ENCODE measurements at regions not wholly inside any gene's neighbourhood (a gene's known extent, or its start where the extent isn't known, plus 50 kb on each side); places are given as distances from the start of the nearest gene placed in this dataset.
"Not testable (repeated sequence)": the region's sequence is repeated elsewhere in the genome, so short reads cannot be mapped to it uniquely, and the experiment has no call there.

DNA sequence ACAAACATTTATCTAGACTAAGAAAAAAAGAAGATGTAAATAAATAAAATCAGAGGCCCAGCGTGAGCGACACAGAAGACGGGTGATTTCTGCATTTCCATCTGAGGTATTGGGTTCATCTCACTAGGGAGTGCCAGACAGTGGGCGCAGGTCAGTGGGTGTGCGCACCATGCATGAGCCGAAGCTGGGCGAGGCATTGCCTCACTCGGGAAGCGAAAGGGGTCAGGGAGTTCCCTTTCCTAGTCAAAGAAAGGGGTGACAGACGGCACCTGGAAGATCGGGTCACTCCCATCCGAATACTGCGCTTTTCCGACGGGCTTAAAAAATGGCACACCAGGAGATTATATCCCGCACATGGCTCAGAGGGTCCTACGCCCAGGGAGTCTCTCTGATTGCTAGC, 79.5 kb upstream of the ABCD2 start:
- H3K4me3 ChIP-seq (ENCODE audit: low read length in 2 of 2); H3K9me3 ChIP-seq (ENCODE audit: control insufficient read depth in 2 of 2, low read length in 2 of 2); H3K36me3 ChIP-seq (ENCODE audit: control insufficient read depth in 2 of 2, insufficient read depth in 2 of 2, low read length in 2 of 2); H3K4me1 ChIP-seq (ENCODE audit: control insufficient read depth in 2 of 2, insufficient read depth in 2 of 2, low read length in 2 of 2); H3K9ac ChIP-seq (ENCODE audit: low read depth in 1 of 2, low read length in 2 of 2); H3K27me3 ChIP-seq (ENCODE audit: control insufficient read depth in 2 of 2, insufficient read depth in 2 of 2, low read length in 2 of 2); H3K27ac ChIP-seq (ENCODE audit: low read depth in 2 of 2, low read length in 2 of 2): not testable (repeated sequence)

DNA sequence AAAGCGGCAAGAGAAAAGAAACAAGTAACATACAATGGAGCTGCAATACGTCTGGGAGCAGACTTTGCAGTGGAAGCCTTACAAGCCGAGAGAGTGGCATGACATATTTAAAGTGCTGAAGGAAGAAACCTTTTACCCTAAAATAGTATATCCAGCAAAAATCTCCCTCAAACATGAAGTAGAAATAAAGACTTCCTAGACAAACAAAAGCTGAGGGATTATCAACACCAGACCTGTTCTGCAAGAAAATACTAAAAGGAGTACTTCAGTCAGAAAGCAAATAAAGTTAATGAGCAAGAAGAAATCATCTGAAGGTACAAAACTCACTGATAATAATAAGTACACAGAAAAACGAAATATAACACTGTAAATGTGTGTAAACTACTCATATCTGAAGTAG, 77.5 kb upstream of the ABCD2 start:
- no peaks in the 10 kb centered on the region for H3K9me3 ChIP-seq (ENCODE audit: control insufficient read depth in 2 of 2, low read length in 2 of 2)
- no peak overlapping the region for H3K27ac ChIP-seq (ENCODE audit: low read depth in 2 of 2, low read length in 2 of 2)
- H3K36me3 ChIP-seq (ENCODE audit: control insufficient read depth in 2 of 2, insufficient read depth in 2 of 2, low read length in 2 of 2), result no peaks in the 10 kb centered on the region
- no peak overlapping the region for H3K9ac ChIP-seq (ENCODE audit: low read depth in 1 of 2, low read length in 2 of 2)
- no peak overlapping the region for H3K4me3 ChIP-seq (ENCODE audit: low read length in 2 of 2)
- no peaks in the 10 kb centered on the region for H3K27me3 ChIP-seq (ENCODE audit: control insufficient read depth in 2 of 2, insufficient read depth in 2 of 2, low read length in 2 of 2)
- no peaks in the 10 kb centered on the region for H3K4me1 ChIP-seq (ENCODE audit: control insufficient read depth in 2 of 2, insufficient read depth in 2 of 2, low read length in 2 of 2)

DNA sequence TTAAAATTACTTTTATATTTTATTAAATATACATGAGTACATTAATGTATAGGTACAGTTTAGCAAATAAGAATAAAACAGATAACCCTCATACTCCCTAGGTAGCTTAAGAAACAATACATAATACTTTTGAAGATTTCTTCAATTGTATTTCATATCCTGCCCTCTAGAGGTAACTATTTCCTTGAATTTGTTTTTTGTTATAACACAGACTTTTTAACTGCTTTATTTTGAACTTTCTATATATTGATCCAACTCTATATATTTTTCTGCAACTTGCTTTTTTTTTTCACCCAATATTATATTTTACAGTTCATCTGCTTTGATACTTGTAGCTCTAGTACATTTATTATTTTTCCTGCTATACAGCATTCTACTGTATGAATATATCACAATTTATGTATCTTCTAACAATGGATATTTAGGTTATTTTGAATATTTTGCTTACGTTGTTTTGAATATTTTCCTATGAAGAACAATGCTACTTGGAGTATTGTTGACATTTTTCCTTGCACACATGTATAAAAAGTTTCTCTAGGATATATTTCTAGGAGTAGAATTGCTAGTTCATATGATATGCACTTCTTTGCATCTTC, 72.8 kb upstream of the ABCD2 start:
- Histone ChIP-seq H3K9me3 (ENCODE audit: control insufficient read depth in 2 of 2, low read length in 2 of 2) (no peaks in the 10 kb centered on the region), H3K27me3 (ENCODE audit: control insufficient read depth in 2 of 2, insufficient read depth in 2 of 2, low read length in 2 of 2) (no peaks in the 10 kb centered on the region), H3K4me1 (ENCODE audit: control insufficient read depth in 2 of 2, insufficient read depth in 2 of 2, low read length in 2 of 2) (no peaks in the 10 kb centered on the region), H3K4me3 (ENCODE audit: low read length in 2 of 2) (no peak overlapping the region), H3K27ac (ENCODE audit: low read depth in 2 of 2, low read length in 2 of 2) (no peak overlapping the region), H3K9ac (ENCODE audit: low read depth in 1 of 2, low read length in 2 of 2) (no peak overlapping the region), H3K36me3 (ENCODE audit: control insufficient read depth in 2 of 2, insufficient read depth in 2 of 2, low read length in 2 of 2) (no peaks in the 10 kb centered on the region)

DNA sequence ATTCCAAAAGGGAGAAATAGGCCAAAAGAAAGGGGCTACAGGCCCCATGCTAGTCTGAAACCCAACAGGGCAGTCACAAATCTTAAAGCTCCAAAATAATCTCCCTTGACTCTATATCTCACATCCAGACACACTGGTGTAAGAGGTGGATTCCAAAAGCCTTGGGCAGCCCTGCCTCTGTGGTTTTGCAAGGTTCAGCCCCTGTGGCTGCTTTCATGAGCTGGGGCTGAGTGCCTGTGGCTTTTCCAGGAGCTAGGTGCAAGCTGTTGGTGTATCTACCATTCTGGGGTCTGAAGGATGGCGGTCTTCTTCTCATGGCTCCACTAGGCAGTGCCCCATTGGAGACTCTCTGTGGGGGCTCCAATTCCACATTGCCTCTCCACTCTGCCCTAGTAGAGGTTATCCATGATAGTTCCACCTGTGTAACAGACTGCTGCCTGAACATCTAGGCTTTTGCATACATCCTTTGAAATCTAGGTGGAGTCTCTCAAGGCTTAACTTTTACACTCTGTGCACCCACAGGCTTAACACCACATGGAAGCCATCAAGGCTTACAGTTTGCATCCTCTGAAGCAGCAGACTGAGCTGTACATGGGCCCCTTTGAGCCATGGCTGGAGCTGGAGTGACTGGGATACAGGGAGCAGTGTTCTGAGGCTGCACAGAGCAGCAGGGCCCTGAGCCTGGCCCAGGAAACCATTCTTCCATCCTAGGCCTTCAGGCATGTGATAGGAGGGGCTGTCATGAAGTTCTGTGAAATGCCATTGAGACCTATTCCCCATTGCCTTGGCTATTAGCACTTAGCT, 66.5 kb upstream of the ABCD2 start:
- Histone ChIP-seq H3K9ac (ENCODE audit: low read depth in 1 of 2, low read length in 2 of 2) (no peak overlapping the region), H3K27ac (ENCODE audit: low read depth in 2 of 2, low read length in 2 of 2) (no peak overlapping the region), H3K27me3 (ENCODE audit: control insufficient read depth in 2 of 2, insufficient read depth in 2 of 2, low read length in 2 of 2) (no peaks in the 10 kb centered on the region), H3K36me3 (ENCODE audit: control insufficient read depth in 2 of 2, insufficient read depth in 2 of 2, low read length in 2 of 2) (no peaks in the 10 kb centered on the region), H3K9me3 (ENCODE audit: control insufficient read depth in 2 of 2, low read length in 2 of 2) (no peaks in the 10 kb centered on the region), H3K4me1 (ENCODE audit: control insufficient read depth in 2 of 2, insufficient read depth in 2 of 2, low read length in 2 of 2) (no peaks in the 10 kb centered on the region), H3K4me3 (ENCODE audit: low read length in 2 of 2) (no peak overlapping the region)

DNA sequence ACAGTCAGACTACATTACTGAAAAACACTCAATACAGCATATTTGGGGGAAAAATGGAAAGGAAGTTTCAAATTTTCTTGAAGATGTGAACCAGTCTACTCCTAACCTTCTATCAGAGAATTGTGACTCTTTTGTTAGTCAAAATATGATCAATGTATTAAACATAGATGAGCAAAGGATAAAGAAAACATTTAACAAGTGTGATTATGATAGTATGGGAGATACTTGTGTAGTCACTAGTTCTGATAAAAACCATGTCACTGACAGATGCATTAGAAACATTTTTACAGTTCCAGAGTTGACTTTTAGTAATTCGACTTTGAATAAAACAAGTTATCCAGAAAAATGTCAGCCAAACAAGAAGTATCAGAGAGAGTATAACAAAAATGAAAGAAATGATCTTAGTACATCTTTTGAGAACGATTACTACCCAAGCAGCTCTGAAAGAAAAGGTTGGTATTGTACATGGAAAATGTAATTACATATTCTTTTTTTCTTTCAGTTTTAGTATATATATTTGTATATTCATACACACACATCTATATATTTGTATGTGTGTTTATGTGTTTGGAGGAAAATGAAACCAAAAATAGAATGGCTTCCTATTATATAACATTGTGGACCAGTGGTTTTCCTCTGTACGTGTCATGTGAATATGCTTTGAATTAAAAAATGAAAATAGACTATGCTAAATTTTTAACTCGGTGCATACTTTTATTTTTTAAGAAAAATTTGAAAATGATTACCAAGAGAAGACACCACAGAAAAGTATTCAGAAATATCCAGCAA, 63.3 kb upstream of the ABCD2 start:
- Histone ChIP-seq H3K4me3 (ENCODE audit: low read length in 2 of 2) (peak overlapping the region in 1 of 2 donors; percentile 49), H3K27me3 (ENCODE audit: control insufficient read depth in 2 of 2, insufficient read depth in 2 of 2, low read length in 2 of 2) (no peaks in the 10 kb centered on the region), H3K4me1 (ENCODE audit: control insufficient read depth in 2 of 2, insufficient read depth in 2 of 2, low read length in 2 of 2) (no peaks in the 10 kb centered on the region), H3K27ac (ENCODE audit: low read depth in 2 of 2, low read length in 2 of 2) (no peak overlapping the region), H3K36me3 (ENCODE audit: control insufficient read depth in 2 of 2, insufficient read depth in 2 of 2, low read length in 2 of 2) (no peaks in the 10 kb centered on the region), H3K9ac (ENCODE audit: low read depth in 1 of 2, low read length in 2 of 2) (no peak overlapping the region), H3K9me3 (ENCODE audit: control insufficient read depth in 2 of 2, low read length in 2 of 2) (no peaks in the 10 kb centered on the region)

DNA sequence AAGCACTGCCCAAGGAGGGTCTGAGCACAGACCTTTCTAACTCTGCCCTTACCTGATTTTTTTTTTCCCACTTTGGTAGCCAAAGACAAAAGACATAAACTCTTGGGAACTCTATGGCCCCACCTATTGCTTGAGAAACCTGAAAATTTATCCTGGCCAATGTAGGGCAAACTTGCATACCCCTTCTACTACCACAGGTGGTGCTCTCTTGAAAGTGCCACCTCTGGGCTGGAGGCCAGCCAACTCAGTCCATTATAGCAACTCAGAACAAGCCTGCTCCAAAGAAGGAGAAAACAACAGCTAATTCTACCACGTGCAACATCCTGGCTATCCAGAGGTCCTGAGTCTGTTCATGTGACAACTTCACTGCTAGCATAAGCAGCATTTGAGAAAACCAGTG, 55.7 kb upstream of the ABCD2 start:
- Histone ChIP-seq H3K9ac (ENCODE audit: low read depth in 1 of 2, low read length in 2 of 2) (no peak overlapping the region), H3K36me3 (ENCODE audit: control insufficient read depth in 2 of 2, insufficient read depth in 2 of 2, low read length in 2 of 2) (no peaks in the 10 kb centered on the region), H3K4me3 (ENCODE audit: low read length in 2 of 2) (no peak overlapping the region), H3K27me3 (ENCODE audit: control insufficient read depth in 2 of 2, insufficient read depth in 2 of 2, low read length in 2 of 2) (peaks cover 0 to 2% of the 10 kb centered on the region in 2 donors), H3K27ac (ENCODE audit: low read depth in 2 of 2, low read length in 2 of 2) (no peak overlapping the region), H3K4me1 (ENCODE audit: control insufficient read depth in 2 of 2, insufficient read depth in 2 of 2, low read length in 2 of 2) (no peaks in the 10 kb centered on the region), H3K9me3 (ENCODE audit: control insufficient read depth in 2 of 2, low read length in 2 of 2) (no peaks in the 10 kb centered on the region)

DNA sequence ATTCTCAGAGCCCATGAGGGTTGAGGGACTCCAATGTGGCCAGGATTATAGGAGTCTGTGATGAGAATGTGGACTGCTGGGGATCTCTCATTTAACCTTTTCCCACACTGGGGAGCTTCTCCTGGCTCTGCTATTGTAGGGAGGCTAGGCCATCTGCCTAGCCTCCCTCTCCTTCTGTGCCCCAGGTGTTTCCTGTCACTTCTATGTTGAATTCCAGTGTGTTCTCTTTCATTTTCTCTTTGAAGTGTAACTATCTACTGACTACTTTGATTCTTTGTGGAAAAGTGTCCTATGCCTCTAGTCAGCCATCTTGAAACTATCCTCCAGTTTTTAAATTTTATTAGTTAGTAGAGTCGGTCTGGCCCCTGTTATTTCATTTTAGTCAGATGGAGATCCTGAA, 53.4 kb upstream of the ABCD2 start:
- H3K4me1 ChIP-seq (ENCODE audit: control insufficient read depth in 2 of 2, insufficient read depth in 2 of 2, low read length in 2 of 2), result no peaks in the 10 kb centered on the region
- no peak overlapping the region for H3K27ac ChIP-seq (ENCODE audit: low read depth in 2 of 2, low read length in 2 of 2)
- H3K9me3 ChIP-seq (ENCODE audit: control insufficient read depth in 2 of 2, low read length in 2 of 2), result no peaks in the 10 kb centered on the region
- H3K27me3 ChIP-seq (ENCODE audit: control insufficient read depth in 2 of 2, insufficient read depth in 2 of 2, low read length in 2 of 2), result peaks cover 0 to 2% of the 10 kb centered on the region in 2 donors
- H3K9ac ChIP-seq (ENCODE audit: low read depth in 1 of 2, low read length in 2 of 2), result no peak overlapping the region
- no peak overlapping the region for H3K4me3 ChIP-seq (ENCODE audit: low read length in 2 of 2)
- H3K36me3 ChIP-seq (ENCODE audit: control insufficient read depth in 2 of 2, insufficient read depth in 2 of 2, low read length in 2 of 2), result no peaks in the 10 kb centered on the region

DNA sequence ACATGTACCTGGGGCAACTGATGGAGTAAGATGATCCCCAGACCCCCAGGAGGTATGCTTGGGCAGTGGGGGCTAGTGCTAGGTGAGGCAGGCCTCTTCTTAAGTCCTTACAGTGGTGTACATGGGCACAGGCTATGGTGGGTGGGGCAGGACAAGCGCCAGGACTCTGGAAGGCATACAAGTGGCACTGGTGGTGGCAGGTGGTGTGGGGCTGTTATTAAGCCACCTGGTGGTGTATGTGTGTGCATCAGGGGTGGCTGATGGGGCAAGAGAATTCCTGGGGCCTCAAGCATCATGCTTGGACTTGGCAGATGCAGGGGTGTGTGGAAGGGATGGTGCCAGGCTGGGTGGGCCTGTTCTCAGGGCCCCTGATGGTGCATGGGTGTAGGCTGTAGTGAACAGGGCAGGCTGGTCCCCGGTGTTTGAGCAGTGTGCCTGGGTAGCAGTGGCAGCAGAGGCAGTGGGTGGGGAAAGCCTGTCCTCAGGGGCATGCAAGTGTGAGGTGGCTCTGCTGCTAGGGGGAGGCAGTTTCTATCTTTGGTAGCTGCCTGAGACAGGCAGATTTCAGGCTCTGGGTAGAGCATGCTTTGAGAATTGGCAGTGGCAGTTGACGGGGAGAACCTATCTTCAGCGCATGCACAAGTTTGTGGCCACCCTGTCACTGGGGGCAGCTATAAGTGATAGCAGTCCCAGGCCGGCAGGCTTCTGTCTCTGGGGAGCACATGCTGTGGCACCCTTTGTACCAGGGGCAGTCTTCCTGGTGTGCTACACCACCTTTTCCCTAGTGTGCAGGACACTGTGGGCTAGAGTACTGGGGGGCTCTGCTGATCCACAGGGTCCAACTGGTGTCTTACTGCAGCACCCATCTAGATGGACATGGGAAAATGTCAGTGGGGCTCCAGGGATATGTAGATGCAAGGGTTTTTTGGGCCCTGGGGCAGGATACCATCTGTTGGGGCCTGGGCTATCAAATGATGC, 52.6 kb upstream of the ABCD2 start:
- Histone ChIP-seq H3K36me3 (ENCODE audit: control insufficient read depth in 2 of 2, insufficient read depth in 2 of 2, low read length in 2 of 2) (no peaks in the 10 kb centered on the region), H3K9me3 (ENCODE audit: control insufficient read depth in 2 of 2, low read length in 2 of 2) (no peaks in the 10 kb centered on the region), H3K9ac (ENCODE audit: low read depth in 1 of 2, low read length in 2 of 2) (no peak overlapping the region), H3K27ac (ENCODE audit: low read depth in 2 of 2, low read length in 2 of 2) (no peak overlapping the region), H3K4me1 (ENCODE audit: control insufficient read depth in 2 of 2, insufficient read depth in 2 of 2, low read length in 2 of 2) (no peaks in the 10 kb centered on the region), H3K27me3 (ENCODE audit: control insufficient read depth in 2 of 2, insufficient read depth in 2 of 2, low read length in 2 of 2) (peaks cover 0 to 2% of the 10 kb centered on the region in 2 donors), H3K4me3 (ENCODE audit: low read length in 2 of 2) (no peak overlapping the region)

DNA sequence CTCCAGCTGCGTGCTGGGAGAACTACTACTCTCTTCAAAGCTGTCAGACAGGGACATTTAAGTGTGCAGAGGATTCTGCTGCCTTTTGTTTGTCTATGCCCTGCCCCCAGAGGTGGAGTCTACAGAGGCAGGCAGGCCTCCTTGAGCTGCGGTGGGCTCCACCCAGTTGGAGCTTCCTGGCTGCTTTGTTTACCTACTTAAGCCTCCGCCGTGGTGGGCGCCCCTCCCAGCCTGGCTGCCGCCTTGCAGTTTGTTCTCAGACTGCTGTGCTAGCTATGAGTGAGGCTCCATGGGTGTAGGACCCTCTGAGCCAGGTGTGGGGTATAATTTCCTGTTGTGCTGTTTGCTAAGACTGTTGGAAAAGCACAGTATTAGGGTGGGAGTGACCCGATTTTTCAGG, 49.9 kb upstream of the ABCD2 start:
- H3K36me3 ChIP-seq (ENCODE audit: control insufficient read depth in 2 of 2, insufficient read depth in 2 of 2, low read length in 2 of 2); H3K9ac ChIP-seq (ENCODE audit: low read depth in 1 of 2, low read length in 2 of 2); H3K4me1 ChIP-seq (ENCODE audit: control insufficient read depth in 2 of 2, insufficient read depth in 2 of 2, low read length in 2 of 2); H3K27me3 ChIP-seq (ENCODE audit: control insufficient read depth in 2 of 2, insufficient read depth in 2 of 2, low read length in 2 of 2); H3K4me3 ChIP-seq (ENCODE audit: low read length in 2 of 2); H3K9me3 ChIP-seq (ENCODE audit: control insufficient read depth in 2 of 2, low read length in 2 of 2); H3K27ac ChIP-seq (ENCODE audit: low read depth in 2 of 2, low read length in 2 of 2): not testable (repeated sequence)

All from mucosa of rectum (tissue), 2 donors.